H9 (cell line): ENCODE measurements at regions not wholly inside any gene's neighbourhood (a gene's known extent, or its start where the extent isn't known, plus 50 kb on each side); places are given as distances from the start of the nearest gene placed in this dataset.

ENCODE experiments used
- DNase-seq: peaks from one replicate; pipeline ENCODE4 v3.0.0-alpha.2; 2017
- H2AFZ ChIP-seq: one replicate; pipeline ENCODE4 v1.6.1; 2013; ENCODE audit warnings: mild to moderate bottlenecking, low read length, control low read depth, moderate library complexity
- H2AK5ac ChIP-seq: 2 replicates; pipeline ENCODE4 v1.6.1; 2013; ENCODE audit warnings: low read length, control low read depth, mixed read lengths; ENCODE audit not compliant: insufficient read length
- H2BK120ac ChIP-seq: one replicate; pipeline ENCODE4 v1.6.1; 2013; ENCODE audit warnings: low read depth, mild to moderate bottlenecking, low read length, control low read depth, inconsistent platforms; ENCODE audit not compliant: poor library complexity, severe bottlenecking
- H2BK12ac ChIP-seq: 2 replicates; pipeline ENCODE4 v1.6.1; 2013; ENCODE audit warnings: low read length, control low read depth, mixed read lengths, low read depth; ENCODE audit not compliant: insufficient read length
- H2BK15ac ChIP-seq: 2 replicates; pipeline ENCODE4 v1.6.1; 2013; ENCODE audit warnings: low read depth, low read length, control low read depth
- H2BK20ac ChIP-seq: one replicate; pipeline ENCODE4 v1.6.1; 2013; ENCODE audit warnings: low read depth, mild to moderate bottlenecking, low read length, control low read depth, inconsistent platforms; ENCODE audit not compliant: poor library complexity, severe bottlenecking
- H2BK5ac ChIP-seq: 2 replicates; pipeline ENCODE4 v1.6.1; 2013; ENCODE audit warnings: low read length, control low read depth, mixed read lengths; ENCODE audit not compliant: insufficient read length
- H3K14ac ChIP-seq: 2 replicates; pipeline ENCODE4 v1.6.1; 2013; ENCODE audit warnings: low read length, control low read depth; ENCODE audit not compliant: insufficient read depth
- H3K18ac ChIP-seq: 2 replicates; pipeline ENCODE4 v1.6.1; 2013; ENCODE audit warnings: low read depth, mild to moderate bottlenecking, mixed read lengths, low read length, control low read depth; ENCODE audit not compliant: insufficient read length
- H3K23ac ChIP-seq: 2 replicates; pipeline ENCODE4 v1.6.1; 2013; ENCODE audit warnings: low read length, control low read depth, mixed read lengths, low read depth; ENCODE audit not compliant: insufficient read length
- H3K23me2 ChIP-seq: 2 replicates; pipeline ENCODE4 v1.6.1; 2013; ENCODE audit warnings: low read depth, mild to moderate bottlenecking, mixed read lengths, low read length, control low read depth; ENCODE audit not compliant: insufficient read length, poor library complexity, severe bottlenecking
- H3K27ac ChIP-seq: 2 replicates; pipeline ENCODE4 v1.5.1; 2013; ENCODE audit warnings: low read length, control low read depth, mixed read lengths, low read depth; ENCODE audit not compliant: insufficient read length
- H3K27me3 ChIP-seq: 2 replicates; pipeline ENCODE4 v1.6.1; 2013; ENCODE audit warnings: low read length, control low read depth, inconsistent platforms; ENCODE audit not compliant: insufficient read depth
- H3K4ac ChIP-seq: 2 replicates; pipeline ENCODE4 v1.6.1; 2013; ENCODE audit warnings: low read depth, mild to moderate bottlenecking, control low read depth, inconsistent platforms, low read length, moderate library complexity
- H3K4me1 ChIP-seq: 2 replicates; pipeline ENCODE4 v1.6.1; 2013; ENCODE audit warnings: low read length, control low read depth, inconsistent platforms; ENCODE audit not compliant: insufficient read depth
- H3K4me2 ChIP-seq: 2 replicates; pipeline ENCODE4 v1.6.1; 2013; ENCODE audit warnings: low read length, control low read depth, mixed read lengths; ENCODE audit not compliant: insufficient read length, insufficient read depth
- H3K56ac ChIP-seq: 2 replicates; pipeline ENCODE4 v1.6.1; 2013; ENCODE audit warnings: low read depth, mild to moderate bottlenecking, mixed read lengths, low read length, control low read depth; ENCODE audit not compliant: insufficient read length
- H3K79me1 ChIP-seq: 2 replicates; pipeline ENCODE4 v1.6.1; 2013; ENCODE audit warnings: low read depth, mild to moderate bottlenecking, moderate library complexity, low read length, control low read depth, inconsistent platforms; ENCODE audit not compliant: insufficient read depth, poor library complexity, severe bottlenecking
- H3K79me2 ChIP-seq: 2 replicates; pipeline ENCODE4 v1.6.1; 2013; ENCODE audit warnings: low read length, control low read depth, inconsistent platforms; ENCODE audit not compliant: insufficient read depth
- H3K9ac ChIP-seq: 2 replicates; pipeline ENCODE4 v1.6.1; 2013; ENCODE audit warnings: low read length, control low read depth, mixed read lengths; ENCODE audit not compliant: insufficient read length; ENCODE audit errors: extremely low read depth
- H3K9me3 ChIP-seq: one replicate; pipeline ENCODE4 v1.6.1; 2013; ENCODE audit warnings: low read depth, low read length, inconsistent platforms; ENCODE audit not compliant: control insufficient read depth
- H3T11ph ChIP-seq: one replicate; pipeline ENCODE4 v1.6.1; 2013; ENCODE audit warnings: mild to moderate bottlenecking, low read length, control low read depth, inconsistent platforms
- H4K20me1 ChIP-seq: one replicate; pipeline ENCODE4 v1.6.1; 2013; ENCODE audit not compliant: control insufficient read depth, insufficient read length, insufficient read depth
- H4K5ac ChIP-seq: 2 replicates; pipeline ENCODE4 v1.6.1; 2013; ENCODE audit warnings: low read depth, mild to moderate bottlenecking, mixed read lengths, low read length, control low read depth; ENCODE audit not compliant: insufficient read length
- H4K8ac ChIP-seq: replicated peaks from 2 replicates; pipeline ENCODE4 v1.6.1; 2013; ENCODE audit warnings: low read length, control low read depth, mixed read lengths, low read depth; ENCODE audit not compliant: insufficient read length
- H4K91ac ChIP-seq: 2 replicates; pipeline ENCODE4 v1.6.1; 2013; ENCODE audit warnings: low read depth, mild to moderate bottlenecking, moderate library complexity, mixed read lengths, low read length, control low read depth; ENCODE audit not compliant: insufficient read length
- H3K27ac Mint-ChIP-seq, 3 experiments: 2 replicates in 2 of 3; 3 replicates in 1 of 3; pipeline ENCODE4 v1.8.0; 2020 to 2021; ENCODE audit warnings: mixed read lengths in 3 of 3, mild to moderate bottlenecking in 1 of 3, moderate library complexity in 1 of 3
- H3K27me3 Mint-ChIP-seq: 2 replicates; pipeline ENCODE4 v1.8.0; 2021; ENCODE audit warnings: low read depth, mild to moderate bottlenecking, moderate library complexity, mixed read lengths
- H3K36me3 Mint-ChIP-seq, 3 experiments: 2 replicates in 2 of 3; 3 replicates in 1 of 3; pipeline ENCODE4 v1.8.0; 2020 to 2021; ENCODE audit warnings: low read depth in 3 of 3, mixed read lengths in 3 of 3; ENCODE audit not compliant: insufficient read depth in 1 of 3
- H3K4me1 Mint-ChIP-seq, 2 experiments: 2 replicates each; pipeline ENCODE4 v1.8.0; 2020; ENCODE audit warnings: mixed read lengths in 2 of 2
- H3K4me3 Mint-ChIP-seq, 2 experiments: 2 replicates in 1 of 2; 3 replicates in 1 of 2; pipeline ENCODE4 v1.8.0; 2020 to 2021; ENCODE audit warnings: mild to moderate bottlenecking in 2 of 2, mixed read lengths in 2 of 2, moderate library complexity in 1 of 2
- H3K9me3 Mint-ChIP-seq, 2 experiments: 2 replicates in 1 of 2; 3 replicates in 1 of 2; pipeline ENCODE4 v1.8.0; 2020; ENCODE audit warnings: mild to moderate bottlenecking in 2 of 2, mixed read lengths in 2 of 2, moderate library complexity in 1 of 2
- WGBS: extraction: QIAGEN DNeasy Blood & Tissue Kit; methylation state at CpG from one replicate; pipeline ENCODE4 v1.1.7; 2013; ENCODE audit warnings: missing lambda C conversion rate, low lambda C conversion rate, mixed read lengths; ENCODE audit not compliant: insufficient read length; ENCODE audit errors: extremely low coverage; 5-methylcytosine and 5-hydroxymethylcytosine counted together
- TF ChIP-seq, protein P1 (sequence below): fragments of 200-600 bp; sonication (generic); conservative IDR thresholded peaks from 3 replicates; pipeline ENCODE4 v1.8.0; 2021; ENCODE audit warnings: antibody characterized with exemption, mild to moderate bottlenecking

DNA sequence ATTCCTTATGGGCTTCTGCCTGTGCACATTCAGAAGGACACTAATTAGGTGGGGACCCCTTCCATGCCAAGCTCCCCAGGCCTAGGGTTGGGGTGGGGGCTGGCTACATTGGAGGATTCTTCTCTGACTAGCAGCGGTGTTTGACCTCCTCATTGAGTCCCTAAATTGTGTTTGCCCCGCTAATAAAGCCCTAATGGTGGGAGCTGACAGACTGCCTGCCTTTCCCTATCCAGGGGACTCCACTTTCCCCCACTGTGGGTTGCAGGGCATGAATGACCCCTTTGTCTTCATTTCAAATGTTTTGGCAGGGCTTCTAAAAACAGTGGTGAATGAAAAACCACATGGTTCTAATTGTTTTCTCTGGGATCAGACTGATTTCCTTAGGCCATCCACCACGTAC, 476.8 kb upstream of the CDH11 start:
- Histone ChIP-seq H3K9me3 (no peaks in the 10 kb centered on the region), H3K27ac (no peak overlapping the region), H4K5ac (no peak overlapping the region), H2BK5ac (no peak overlapping the region), H4K20me1 (no peaks in the 10 kb centered on the region), H3T11ph (no peak overlapping the region), H4K8ac (no peak overlapping the region), H3K23me2 (no peaks in the 10 kb centered on the region), H4K91ac (no peak overlapping the region), H2BK12ac (no peak overlapping the region), H3K9ac (no peak overlapping the region), H2BK15ac (no peak overlapping the region), H2AK5ac (no peak overlapping the region), H3K4me2 (no peak overlapping the region), H3K23ac (no peak overlapping the region), H3K27me3 (no peaks in the 10 kb centered on the region), H3K79me2 (no peaks in the 10 kb centered on the region), H3K4ac (no peak overlapping the region), H3K56ac (no peak overlapping the region), H3K14ac (no peak overlapping the region), H3K79me1 (no peaks in the 10 kb centered on the region), H2AFZ (no peak overlapping the region), H3K18ac (no peak overlapping the region), H2BK20ac (no peak overlapping the region), H3K4me1 (no peaks in the 10 kb centered on the region), H2BK120ac (no peak overlapping the region)
- Mint-ChIP-seq H3K4me1 (peaks cover 0 to 7% of the 10 kb centered on the region in 2 experiments; a peak in 2 of 4 replicates), H3K36me3 (peaks cover 0 to 3% (median 0%) of the 10 kb centered on the region in 3 experiments; a peak in 1 of 7 replicates), H3K27ac (no peak overlapping the region), H3K4me3 (no peak overlapping the region), H3K27me3 (no peaks in the 10 kb centered on the region), H3K9me3 (peaks cover 0 to 4% of the 10 kb centered on the region in 2 experiments; a peak in 3 of 5 replicates)
- TF ChIP-seq, protein P1, sequence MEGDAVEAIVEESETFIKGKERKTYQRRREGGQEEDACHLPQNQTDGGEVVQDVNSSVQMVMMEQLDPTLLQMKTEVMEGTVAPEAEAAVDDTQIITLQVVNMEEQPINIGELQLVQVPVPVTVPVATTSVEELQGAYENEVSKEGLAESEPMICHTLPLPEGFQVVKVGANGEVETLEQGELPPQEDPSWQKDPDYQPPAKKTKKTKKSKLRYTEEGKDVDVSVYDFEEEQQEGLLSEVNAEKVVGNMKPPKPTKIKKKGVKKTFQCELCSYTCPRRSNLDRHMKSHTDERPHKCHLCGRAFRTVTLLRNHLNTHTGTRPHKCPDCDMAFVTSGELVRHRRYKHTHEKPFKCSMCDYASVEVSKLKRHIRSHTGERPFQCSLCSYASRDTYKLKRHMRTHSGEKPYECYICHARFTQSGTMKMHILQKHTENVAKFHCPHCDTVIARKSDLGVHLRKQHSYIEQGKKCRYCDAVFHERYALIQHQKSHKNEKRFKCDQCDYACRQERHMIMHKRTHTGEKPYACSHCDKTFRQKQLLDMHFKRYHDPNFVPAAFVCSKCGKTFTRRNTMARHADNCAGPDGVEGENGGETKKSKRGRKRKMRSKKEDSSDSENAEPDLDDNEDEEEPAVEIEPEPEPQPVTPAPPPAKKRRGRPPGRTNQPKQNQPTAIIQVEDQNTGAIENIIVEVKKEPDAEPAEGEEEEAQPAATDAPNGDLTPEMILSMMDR: no peak
- no CpG with 5 or more reads among the region's 3 CpGs for WGBS
- no peak for DNase-seq
